Keratinocyte (primary cell): ENCODE measurements at regions not wholly inside any gene's neighbourhood (a gene's known extent, or its start where the extent isn't known, plus 50 kb on each side); places are given as distances from the start of the nearest gene placed in this dataset.

Experiments
- DNase-seq: peaks from one replicate; pipeline ENCODE4 v3.0.0-alpha.2; 2011; ENCODE audit warnings: low read depth, missing footprints, low spot score
- FAIRE-seq: peaks from 2 replicates; lab custom pipeline; 2011; peaks lifted over from hg19 to GRCh38; lab: Jason Lieb, UNC
- H2AFZ ChIP-seq: 2 replicates; pipeline ENCODE4 v1.6.0; 2012; ENCODE audit warnings: low read length, control low read depth, inconsistent platforms; ENCODE audit not compliant: control insufficient read depth
- H3K27ac ChIP-seq: 2 replicates; pipeline ENCODE4 v1.5.1; 2011; ENCODE audit warnings: low read length; ENCODE audit not compliant: control insufficient read depth, insufficient read depth
- H3K27me3 ChIP-seq: 3 replicates; pipeline ENCODE4 v1.6.0; 2011; ENCODE audit warnings: low read length; ENCODE audit not compliant: control insufficient read depth, insufficient read depth; ENCODE audit errors: extremely low read depth
- H3K36me3 ChIP-seq, 2 experiments: 2 replicates in 1 of 2; 3 replicates in 1 of 2; pipeline ENCODE4 v1.5.1; 2011; ENCODE audit warnings: low read length in 2 of 2, mild to moderate bottlenecking in 1 of 2; ENCODE audit not compliant: control insufficient read depth in 2 of 2, insufficient read depth in 2 of 2; ENCODE audit errors: extremely low read depth in 1 of 2
- H3K4me1 ChIP-seq: 3 replicates; pipeline ENCODE4 v1.5.1; 2011; ENCODE audit warnings: low read length; ENCODE audit not compliant: control insufficient read depth, insufficient read depth; ENCODE audit errors: extremely low read depth
- H3K4me2 ChIP-seq: 3 replicates; pipeline ENCODE4 v1.6.0; 2011; ENCODE audit warnings: low read depth, low read length; ENCODE audit not compliant: control insufficient read depth, insufficient read depth; ENCODE audit errors: extremely low read depth
- H3K4me3 ChIP-seq, 3 experiments: fragments of 200-600 bp in 1 of 3; sonication (generic) in 1 of 3; 2 replicates in 2 of 3; 3 replicates in 1 of 3; pipeline ENCODE4 v1.5.1; 2011 to 2016; ENCODE audit warnings: low read length in 3 of 3, mild to moderate bottlenecking in 3 of 3, control low read depth in 2 of 3, inconsistent platforms in 1 of 3, low read depth in 1 of 3, mixed read lengths in 1 of 3, mixed run types in 1 of 3, moderate library complexity in 1 of 3; ENCODE audit not compliant: control insufficient read depth in 2 of 3, insufficient read depth in 2 of 3; ENCODE audit errors: extremely low read depth in 1 of 3
- H3K79me2 ChIP-seq: 2 replicates; pipeline ENCODE4 v1.6.0; 2012; ENCODE audit warnings: low read length; ENCODE audit not compliant: control insufficient read depth, insufficient read depth
- H3K9ac ChIP-seq: 3 replicates; pipeline ENCODE4 v1.6.0; 2011; ENCODE audit warnings: low read length; ENCODE audit not compliant: control insufficient read depth, insufficient read depth; ENCODE audit errors: extremely low read depth
- H3K9me1 ChIP-seq: 3 replicates; pipeline ENCODE4 v1.6.0; 2011; ENCODE audit warnings: low read length; ENCODE audit not compliant: control insufficient read depth, insufficient read depth; ENCODE audit errors: extremely low read depth
- H3K9me3 ChIP-seq: 2 replicates; pipeline ENCODE4 v1.5.1; 2012; ENCODE audit warnings: low read depth, low read length; ENCODE audit not compliant: control insufficient read depth
- H4K20me1 ChIP-seq: 3 replicates; pipeline ENCODE4 v1.6.0; 2011; ENCODE audit warnings: low read length; ENCODE audit not compliant: control insufficient read depth, insufficient read depth; ENCODE audit errors: extremely low read depth
- CTCF ChIP-seq, 3 experiments: IDR thresholded peaks in 1 of 3; conservative IDR thresholded peaks in 1 of 3; optimal IDR thresholded peaks in 1 of 3; 2 replicates in 2 of 3; 3 replicates in 1 of 3; pipeline versions ENCODE3 to v1.5.1; 2011; ENCODE audit warnings: low read length in 3 of 3, mild to moderate bottlenecking in 3 of 3, moderate library complexity in 2 of 3, control low read depth in 1 of 3, inconsistent platforms in 1 of 3; ENCODE audit not compliant: insufficient read depth in 2 of 3; ENCODE audit errors: extremely low read depth in 1 of 3
- EZH2 ChIP-seq: IDR thresholded peaks from one replicate; pipeline ENCODE4 v1.6.1; 2012; ENCODE audit warnings: inconsistent platforms, mild to moderate bottlenecking, low read length, moderate library complexity
- dilution Hi-C: fragments of 300-500 bp; cut with MboI; formaldehyde crosslinking; loops from one replicate; pipeline ENCODE4 v1.7.0; 2020; ENCODE audit warnings: low sequenced_read_pairs; ENCODE audit not compliant: extremely low pct_ligation_motif_present

- no peak for FAIRE-seq
- Histone ChIP-seq H3K4me3 (no peak overlapping the region), H4K20me1 (no peaks in the 10 kb centered on the region), H3K4me1 (no peaks in the 10 kb centered on the region), H3K36me3 (peaks cover 0 to 24% of the 10 kb centered on the region in 2 experiments), H3K4me2 (no peak overlapping the region), H3K9me1 (no peaks in the 10 kb centered on the region), H3K27ac (no peak overlapping the region), H3K27me3 (no peaks in the 10 kb centered on the region), H3K9ac (no peak overlapping the region), H3K9me3 (peaks cover 45% of the 10 kb centered on the region), H3K79me2 (no peaks in the 10 kb centered on the region), H2AFZ (no peak overlapping the region)
- TF ChIP-seq CTCF (optimal IDR thresholded peaks at IDR 0.05 in 1 of 3, IDR thresholded peaks at IDR 0.05 in 1 of 3, conservative IDR thresholded peaks at IDR 0.05 in 1 of 3; ENCODE audit: extremely low read depth in 1 of 3, insufficient read depth in 2 of 3, low read length in 3 of 3), result no peak
- TF ChIP-seq EZH2, result no peak
- dilution Hi-C loops, result no loop called here
- no peak for DNase-seq
These were observed 132.3 kb downstream of the SNRPN start for GRCh38 chr15:25087137-25087536.

GRCh38 chr15:25088261-25088790 is 133.5 kb downstream of the SNRPN start:
- Histone ChIP-seq H3K4me2 (no peak overlapping the region), H4K20me1 (no peaks in the 10 kb centered on the region), H3K79me2 (no peaks in the 10 kb centered on the region), H3K36me3 (peaks cover 0 to 21% of the 10 kb centered on the region in 2 experiments), H3K9ac (no peak overlapping the region), H2AFZ (no peak overlapping the region), H3K9me1 (no peaks in the 10 kb centered on the region), H3K4me1 (no peaks in the 10 kb centered on the region), H3K9me3 (peaks cover 38% of the 10 kb centered on the region), H3K27me3 (no peaks in the 10 kb centered on the region), H3K4me3 (no peak overlapping the region), H3K27ac (no peak overlapping the region)
- dilution Hi-C loops, result no loop called here
- no peak for FAIRE-seq
- no peak for TF ChIP-seq CTCF (optimal IDR thresholded peaks at IDR 0.05 in 1 of 3, IDR thresholded peaks at IDR 0.05 in 1 of 3, conservative IDR thresholded peaks at IDR 0.05 in 1 of 3; ENCODE audit: extremely low read depth in 1 of 3, insufficient read depth in 2 of 3, low read length in 3 of 3)
- TF ChIP-seq EZH2, result no peak
- no peak for DNase-seq
